GM13976 (cell line): ENCODE measurements at regions not wholly inside any gene's neighbourhood (a gene's known extent, or its start where the extent isn't known, plus 50 kb on each side); places are given as distances from the start of the nearest gene placed in this dataset.
"Not testable (repeated sequence)": the region's sequence is repeated elsewhere in the genome, so short reads cannot be mapped to it uniquely, and the experiment has no call there.

Source experiments
- DNase-seq: peaks from one replicate; pipeline ENCODE4 v3.0.0; 2012; ENCODE audit warnings: low spot score
- CTCF ChIP-seq: IDR thresholded peaks from 2 replicates; pipeline ENCODE4 v1.5.1; 2012; ENCODE audit warnings: borderline replicate concordance, mild to moderate bottlenecking; ENCODE audit not compliant: insufficient read depth; ENCODE audit errors: extremely low read depth, missing control alignments, control extremely low read depth
- in situ Hi-C: fragments of 300-500 bp; cut with MboI; formaldehyde crosslinking; loops from one replicate; pipeline ENCODE4 v1.12.0; 2022; ENCODE audit warnings: low sequenced_read_pairs, mixed read lengths, inconsistent platforms; ENCODE audit not compliant: unreplicated experiment

DNA sequence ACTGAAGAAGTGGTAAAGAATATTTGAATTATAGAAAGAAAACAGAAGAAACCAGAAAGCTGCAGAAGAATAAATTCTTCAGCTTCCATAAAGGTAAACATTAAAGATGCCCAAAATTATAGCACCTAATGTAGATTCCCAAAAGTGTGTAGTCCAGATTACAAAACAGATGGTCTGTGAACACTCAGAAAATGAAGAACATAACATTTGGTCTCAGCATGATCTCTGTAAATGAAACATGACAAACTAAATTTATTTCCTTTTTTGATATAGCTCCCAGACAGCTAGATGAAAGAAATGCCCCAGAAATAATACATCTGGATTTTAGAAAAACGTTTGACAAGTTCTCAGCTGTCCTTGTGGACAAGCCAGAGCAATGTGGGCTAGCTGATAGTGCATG is 794.2 kb upstream of the NXPH2 start:
- in situ Hi-C loops = no loop called here
- no peak for DNase-seq
- no peak for TF ChIP-seq CTCF

- in situ Hi-C loops = no loop called here
- no peak for DNase-seq
- no peak for TF ChIP-seq CTCF
Measured at GRCh38 chr2:139556789-139557188, 776.6 kb upstream of the NXPH2 start.

GRCh38 chr2:139550873-139551272 is 770.7 kb upstream of the NXPH2 start:
- in situ Hi-C loops = no loop called here
- TF ChIP-seq CTCF = no peak

DNA sequence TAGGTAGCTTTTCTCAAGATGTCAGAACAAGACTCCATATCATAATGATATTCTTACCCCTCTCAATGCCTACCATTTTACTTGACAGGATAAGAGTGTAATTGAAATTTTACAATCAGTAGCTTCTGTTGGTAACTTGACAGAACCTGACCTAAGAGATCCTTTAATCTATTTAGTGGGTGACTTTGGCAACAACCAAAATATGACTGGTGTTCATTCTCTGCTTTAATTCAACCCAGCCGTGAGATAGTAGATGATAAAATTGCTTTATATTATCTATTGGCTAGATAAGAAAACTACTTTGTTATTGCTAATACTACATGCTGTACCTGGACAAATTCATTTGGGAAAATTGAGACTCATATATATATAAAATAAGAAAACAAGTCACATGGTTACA is 770.2 kb upstream of the NXPH2 start:
- in situ Hi-C loops = no loop called here
- no peak for DNase-seq
- TF ChIP-seq CTCF = no peak

More at GRCh38 chr2:139550873-139551272, 770.7 kb upstream of the NXPH2 start:
- DNase-seq = no peak

DNA sequence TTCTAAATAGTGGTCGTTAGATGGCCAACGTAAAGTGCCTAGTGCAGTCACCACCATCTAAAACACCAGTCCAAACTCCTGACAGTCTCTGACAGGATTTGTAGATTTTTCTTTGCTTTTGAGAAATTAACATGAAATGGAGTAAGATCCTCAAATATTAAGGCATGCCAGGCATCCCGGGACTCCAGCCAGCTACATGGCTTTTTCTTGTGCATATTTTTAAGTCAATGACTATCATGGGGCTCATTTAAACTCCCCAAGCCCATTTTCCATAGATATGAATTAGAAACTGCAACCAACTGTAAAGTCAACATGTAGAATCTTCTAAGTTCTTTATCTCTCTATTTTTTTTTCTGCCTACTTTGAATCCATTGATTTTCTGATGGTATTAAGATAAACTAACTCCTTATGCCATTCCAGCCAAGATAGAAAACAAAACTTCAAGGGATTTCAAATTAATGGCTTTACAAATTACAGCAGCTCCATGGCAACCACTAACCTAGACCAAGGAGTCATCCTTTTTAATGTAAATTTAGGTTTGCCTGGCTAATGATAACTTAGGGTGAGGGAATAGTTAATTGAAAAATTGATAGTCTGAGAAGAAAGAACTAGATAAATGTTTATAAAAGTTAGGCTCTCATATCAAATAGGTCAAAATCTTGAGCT is 764.1 kb upstream of the NXPH2 start:
- no peak for TF ChIP-seq CTCF
- in situ Hi-C loops = no loop called here
- no peak for DNase-seq

GRCh38 chr2:139538332-139539020 is 758.3 kb upstream of the NXPH2 start:
- in situ Hi-C loops, DNase-seq: not testable (repeated sequence)

GRCh38 chr2:139529080-139529479 is 748.9 kb upstream of the NXPH2 start:
- in situ Hi-C loops = no loop called here
- DNase-seq = no peak
- no peak for TF ChIP-seq CTCF
